Uterus (tissue), 3 donors: ENCODE measurements at regions not wholly inside any gene's neighbourhood (a gene's known extent, or its start where the extent isn't known, plus 50 kb on each side); places are given as distances from the start of the nearest gene placed in this dataset.
"Not testable (repeated sequence)": the region's sequence is repeated elsewhere in the genome, so short reads cannot be mapped to it uniquely, and the experiment has no call there.

Source experiments
- DNase-seq, 2 donors: peaks; one replicate each; pipeline ENCODE4 v3.0.0-alpha.2; 2019 to 2020
- H3K27ac ChIP-seq, 2 donors: fragments of 200-600 bp; sonication (generic); 1 replicate in 1 of 2; 2 replicates in 1 of 2; pipeline ENCODE4 v1.5.1; 2016 to 2018
- H3K27me3 ChIP-seq, 2 donors: fragments of 200-600 bp; sonication (generic); one replicate each; pipeline ENCODE4 v1.5.1; 2018 to 2019; ENCODE audit warnings: control low read depth in 1 of 2
- H3K36me3 ChIP-seq, 2 donors: fragments of 200-600 bp; sonication (generic); one replicate each; pipeline ENCODE4 v1.5.1; 2019; ENCODE audit warnings: control low read depth in 1 of 2
- H3K4me1 ChIP-seq, 2 donors: fragments of 200-600 bp; sonication (generic); one replicate each; pipeline ENCODE4 v1.5.1; 2018 to 2019; ENCODE audit warnings: control low read depth in 1 of 2
- H3K4me3 ChIP-seq, 2 donors: fragments of 200-600 bp; sonication (generic); 1 replicate in 1 of 2; 2 replicates in 1 of 2; pipeline ENCODE4 v1.5.1; 2018 to 2019; ENCODE audit warnings: mild to moderate bottlenecking in 1 of 2
- H3K9me3 ChIP-seq, 2 donors: fragments of 200-600 bp; sonication (generic); one replicate each; pipeline ENCODE4 v1.5.1; 2019; ENCODE audit warnings: control low read depth in 1 of 2
- CTCF ChIP-seq, 4 experiments: fragments of 200-600 bp in 2 of 4; fragments of 450-650 bp in 2 of 4; sonication (generic) in 2 of 4; IDR thresholded peaks; one replicate each; pipeline ENCODE4 v1.5.1; 2016 to 2019; ENCODE audit warnings: antibody characterized with exemption in 4 of 4, mild to moderate bottlenecking in 2 of 4, moderate library complexity in 1 of 4
- POLR2A ChIP-seq, 2 donors: fragments of 450-650 bp; IDR thresholded peaks; one replicate each; pipeline ENCODE4 v1.6.1; 2016; ENCODE audit warnings: antibody characterized with exemption in 2 of 2, mild to moderate bottlenecking in 1 of 2, moderate library complexity in 1 of 2
- intact Hi-C: fragments of 100-400 bp; cut with DNase I; formaldehyde crosslinking; loops from one replicate; pipeline ENCODE4 v1.15.1; 2023; ENCODE audit warnings: low total_unique reads
- donor health status: DM: yes; HTN: yes; CAD: no.

GRCh38 chr7:13106513-13106912 lies 419.1 kb downstream of the ARL4A start:
- no peak for DNase-seq
- intact Hi-C loops = no loop called here

GRCh38 chr7:13107291-13107690 lies 419.9 kb downstream of the ARL4A start:
- intact Hi-C loops = no loop called here
- H3K27me3 ChIP-seq = no peaks in the 10 kb centered on the region
- TF ChIP-seq POLR2A (IDR thresholded peaks at IDR 0.05) (no peak), CTCF (IDR thresholded peaks at IDR 0.05) (no peak)
- H3K4me3 ChIP-seq = no peak overlapping the region
- no peaks in the 10 kb centered on the region for H3K9me3 ChIP-seq
- no peak overlapping the region for H3K27ac ChIP-seq
- no peak for DNase-seq
- no peaks in the 10 kb centered on the region for H3K36me3 ChIP-seq
- no peaks in the 10 kb centered on the region for H3K4me1 ChIP-seq

More at GRCh38 chr7:13106513-13106912, 419.1 kb downstream of the ARL4A start:
- Histone ChIP-seq H3K9me3 (no peaks in the 10 kb centered on the region), H3K27ac (no peak overlapping the region), H3K27me3 (no peaks in the 10 kb centered on the region), H3K4me3 (no peak overlapping the region), H3K36me3 (no peaks in the 10 kb centered on the region), H3K4me1 (no peaks in the 10 kb centered on the region)
- no peak for TF ChIP-seq POLR2A (IDR thresholded peaks at IDR 0.05)

- H3K36me3 ChIP-seq = no peaks in the 10 kb centered on the region
- no peak overlapping the region for H3K27ac ChIP-seq
- no peaks in the 10 kb centered on the region for H3K4me1 ChIP-seq
- H3K9me3 ChIP-seq = no peaks in the 10 kb centered on the region
- no peak for DNase-seq
- intact Hi-C loops = no loop called here
- no peak overlapping the region for H3K4me3 ChIP-seq
- TF ChIP-seq POLR2A (IDR thresholded peaks at IDR 0.05) = no peak
- TF ChIP-seq CTCF (IDR thresholded peaks at IDR 0.05) = no peak
- H3K27me3 ChIP-seq = no peaks in the 10 kb centered on the region
Measured at GRCh38 chr7:13108061-13108460, 420.6 kb downstream of the ARL4A start.

GRCh38 chr7:13109201-13109600 lies 421.8 kb downstream of the ARL4A start:
- TF ChIP-seq CTCF (IDR thresholded peaks at IDR 0.05) (no peak), POLR2A (IDR thresholded peaks at IDR 0.05) (no peak)
- no peak overlapping the region for H3K27ac ChIP-seq
- H3K36me3 ChIP-seq = no peaks in the 10 kb centered on the region
- intact Hi-C loops = no loop called here
- DNase-seq = no peak
- H3K9me3 ChIP-seq = no peaks in the 10 kb centered on the region
- H3K27me3 ChIP-seq = no peaks in the 10 kb centered on the region
- no peak overlapping the region for H3K4me3 ChIP-seq
- H3K4me1 ChIP-seq = no peaks in the 10 kb centered on the region

- Histone ChIP-seq H3K36me3 (no peaks in the 10 kb centered on the region), H3K4me3 (no peak overlapping the region), H3K27me3 (no peaks in the 10 kb centered on the region), H3K27ac (no peak overlapping the region), H3K9me3 (no peaks in the 10 kb centered on the region), H3K4me1 (no peaks in the 10 kb centered on the region)
- no peak for TF ChIP-seq CTCF (IDR thresholded peaks at IDR 0.05)
- no peak for TF ChIP-seq POLR2A (IDR thresholded peaks at IDR 0.05)
- DNase-seq = no peak
- intact Hi-C loops = no loop called here
Measured at GRCh38 chr7:13110107-13110506, 422.7 kb downstream of the ARL4A start.

- Histone ChIP-seq H3K36me3 (no peaks in the 10 kb centered on the region), H3K27me3 (no peaks in the 10 kb centered on the region), H3K4me1 (no peaks in the 10 kb centered on the region), H3K27ac (no peak overlapping the region), H3K4me3 (no peak overlapping the region), H3K9me3 (no peaks in the 10 kb centered on the region)
- DNase-seq = no peak
- intact Hi-C loops = no loop called here
- TF ChIP-seq CTCF (IDR thresholded peaks at IDR 0.05) = no peak
- no peak for TF ChIP-seq POLR2A (IDR thresholded peaks at IDR 0.05)
Measured at GRCh38 chr7:13111230-13111629, 423.8 kb downstream of the ARL4A start.

GRCh38 chr7:13114240-13114639 lies 426.8 kb downstream of the ARL4A start:
- DNase-seq, H3K27me3 ChIP-seq, H3K27ac ChIP-seq, H3K4me3 ChIP-seq, intact Hi-C loops, H3K9me3 ChIP-seq, H3K4me1 ChIP-seq, H3K36me3 ChIP-seq: not testable (repeated sequence)
